HepG2 (cell line): ENCODE measurements at regions not wholly inside any gene's neighbourhood (a gene's known extent, or its start where the extent isn't known, plus 50 kb on each side); places are given as distances from the start of the nearest gene placed in this dataset.
A peak's percentile ranks its signal among the peaks of the same experiment; 100 is the strongest.

Experiments
- ATAC-seq: fragments of 200-7000 bp; cut with Tn5 transposase; 3 replicates; pipeline ENCODE4 v1.9.1; 2020; ENCODE audit warnings: mild to moderate bottlenecking, moderate library complexity
- BruUV-seq: library from RNA; stranded (reverse); fragments of 400-500 nt; replicated peaks from 2 replicates; lab custom pipeline; 2021; lab: Mats Ljungman, UMichigan
- CTCF ChIA-PET: fragments of 300-600 bp; formaldehyde crosslinking; extraction: SDS; loops from one replicate; lab custom pipeline; 2021; ENCODE audit warnings: low total read pairs, inconsistent platforms, low intra/inter-chr PET ratio; lab: Yijun Ruan, JAX
- POLR2A ChIA-PET: fragments of 350-600 bp; sonication (Branson Sonifier 250); formaldehyde crosslinking; loops from one replicate; lab custom pipeline; 2020; ENCODE audit warnings: antibody characterized with exemption, inconsistent platforms; lab: Yijun Ruan, JAX
- DNase-seq: peaks from one replicate; pipeline ENCODE4 v3.0.0-alpha.2; 2015; ENCODE audit warnings: low spot score
- FAIRE-seq: peaks from 3 replicates; lab custom pipeline; 2011; peaks lifted over from hg19 to GRCh38; lab: Jason Lieb, UNC
- H2AFZ ChIP-seq: one replicate; pipeline ENCODE4 v1.6.1; 2011; ENCODE audit warnings: low read length, inconsistent platforms
- H3K27ac ChIP-seq: fragments of 300-600 bp; 3 replicates; pipeline ENCODE4 v1.8.0; 2011; ENCODE audit warnings: mixed run types, mild to moderate bottlenecking, mixed read lengths, low read length, inconsistent platforms; ENCODE audit not compliant: insufficient read depth; ENCODE audit errors: extremely low read length
- H3K27me3 ChIP-seq, 2 experiments: fragments of 200-600 bp in 1 of 2; 2 replicates in 1 of 2; 3 replicates in 1 of 2; pipeline versions ENCODE4 v1.6.0 to v1.8.0; 2011; ENCODE audit warnings: low read length in 2 of 2, mild to moderate bottlenecking in 2 of 2, moderate library complexity in 2 of 2, inconsistent platforms in 1 of 2; ENCODE audit not compliant: insufficient read depth in 2 of 2, control insufficient read depth in 1 of 2
- H3K36me3 ChIP-seq, 2 experiments: fragments of 200-600 bp in 1 of 2; replicated peaks in 1 of 2; 2 replicates in 1 of 2; 3 replicates in 1 of 2; pipeline versions ENCODE4 v1.5.1 to v1.8.0; 2011; ENCODE audit warnings: low read length in 2 of 2, inconsistent platforms in 1 of 2; ENCODE audit not compliant: insufficient read depth in 2 of 2, control insufficient read depth in 1 of 2
- H3K4me1 ChIP-seq: 2 replicates; pipeline ENCODE4 v1.5.1; 2012; ENCODE audit warnings: low read length, inconsistent platforms; ENCODE audit not compliant: insufficient read depth
- H3K4me2 ChIP-seq: 2 replicates; pipeline ENCODE4 v1.6.0; 2011; ENCODE audit warnings: low read depth, low read length, inconsistent platforms
- H3K4me3 ChIP-seq, 3 experiments: fragments of 200-600 bp in 1 of 3; sonication (generic), shearing (Covaris generic) in 1 of 3; replicated peaks in 1 of 3; 2 replicates each; pipeline ENCODE4 v1.5.1; 2011 to 2016; ENCODE audit warnings: low read length in 3 of 3, inconsistent platforms in 2 of 3, low read depth in 2 of 3, mild to moderate bottlenecking in 2 of 3, control low read depth in 1 of 3, mixed read lengths in 1 of 3; ENCODE audit not compliant: insufficient read depth in 1 of 3
- H3K79me2 ChIP-seq: one replicate; pipeline ENCODE4 v1.6.1; 2011; ENCODE audit warnings: low read length, inconsistent platforms; ENCODE audit not compliant: insufficient read depth
- H3K9ac ChIP-seq: 2 replicates; pipeline ENCODE4 v1.6.0; 2011; ENCODE audit warnings: mild to moderate bottlenecking, low read depth, low read length, inconsistent platforms; ENCODE audit not compliant: insufficient read depth
- H3K9me3 ChIP-seq: 2 replicates; pipeline ENCODE4 v1.5.1; 2012; ENCODE audit warnings: mild to moderate bottlenecking, low read length
- H4K20me1 ChIP-seq: 2 replicates; pipeline ENCODE4 v1.6.0; 2011; ENCODE audit warnings: inconsistent platforms, mild to moderate bottlenecking, low read length, moderate library complexity; ENCODE audit not compliant: insufficient read depth
- KDM5B ChIP-seq: sonication (generic); formaldehyde crosslinking; IDR thresholded peaks from 2 replicates; pipeline ENCODE4 v1.4.0; 2020; ENCODE audit warnings: missing genetic modification reagents, mild to moderate bottlenecking, borderline replicate concordance
- MAFG ChIP-seq: sonication (generic); formaldehyde crosslinking; IDR thresholded peaks from 2 replicates; pipeline ENCODE4 v1.5.1; 2020; ENCODE audit warnings: mild to moderate bottlenecking, missing genetic modification reagents
- WGBS: methylation state at CpG from one replicate; pipeline ENCODE4 v1.1.6; 2017; ENCODE audit warnings: low lambda C conversion rate; 5-methylcytosine and 5-hydroxymethylcytosine counted together
- in situ Hi-C: cut with HindIII; loops from 2 replicates; pipeline ENCODE4 v1.10.0; 2017; ENCODE audit warnings: low pct_unique_long_range_greater_than_20kb; ENCODE audit not compliant: extremely low pct_ligation_motif_present
- intact Hi-C: fragments of 100-400 bp; cut with micrococcal nuclease; formaldehyde crosslinking; loops from one replicate; pipeline ENCODE4 v1.10.0; 2022; ENCODE audit not compliant: unreplicated experiment
- TF ChIP-seq, protein P1 (sequence below): sonication (generic); formaldehyde crosslinking; conservative IDR thresholded peaks from 2 replicates; pipeline ENCODE4 v1.8.1; 2023; ENCODE audit warnings: missing genetic modification reagents
- TF ChIP-seq, protein P2 (sequence below): sonication (generic); formaldehyde crosslinking; IDR thresholded peaks from 2 replicates; pipeline ENCODE4 v1.5.0; 2020; ENCODE audit warnings: missing genetic modification reagents
- TF ChIP-seq, protein P3 (sequence below): sonication (generic); formaldehyde crosslinking; IDR thresholded peaks from 2 replicates; pipeline ENCODE4 v1.8.1; 2022; ENCODE audit warnings: mild to moderate bottlenecking, missing genetic modification reagents
- TF ChIP-seq, protein P4 (sequence below): sonication (generic); formaldehyde crosslinking; IDR thresholded peaks from 2 replicates; pipeline ENCODE4 v1.9.0; 2021; ENCODE audit warnings: mild to moderate bottlenecking, missing genetic modification reagents

DNA sequence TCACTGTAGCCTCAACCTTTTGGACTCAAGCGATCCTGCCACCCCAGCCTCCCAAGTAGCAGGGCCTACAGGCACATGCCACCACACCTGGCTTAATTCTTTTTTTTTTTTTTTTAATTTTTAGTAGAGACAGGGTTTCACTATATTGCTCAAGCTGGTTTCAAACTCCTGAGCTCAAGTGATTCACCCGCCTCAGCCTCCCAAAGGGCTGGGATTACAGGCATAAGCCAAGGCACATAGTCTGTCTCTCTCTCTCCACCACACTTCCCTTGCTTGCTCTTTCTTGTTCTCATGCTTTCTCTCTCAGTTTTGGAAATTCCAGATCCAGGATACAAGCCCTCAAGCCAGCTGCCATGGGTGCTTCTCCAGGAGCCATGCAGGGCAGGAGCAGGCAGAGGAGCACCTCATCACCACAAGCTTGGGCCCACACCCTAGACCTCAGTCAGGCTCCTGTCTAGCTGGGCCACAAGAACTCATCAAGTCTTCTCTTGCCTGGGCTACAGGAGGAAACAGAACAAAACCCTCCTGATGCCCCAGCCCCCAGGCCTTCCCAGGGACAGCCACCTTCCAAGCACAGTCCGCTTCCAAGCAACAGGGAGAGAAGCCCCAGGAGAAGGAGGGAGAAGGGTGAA, 145.3 kb upstream of the LPP start:
- Histone ChIP-seq H3K4me2 (no peak overlapping the region), H3K4me1 (peaks cover 44% of the 10 kb centered on the region), H3K27ac (no peak overlapping the region), H3K27me3 (no peaks in the 10 kb centered on the region), H4K20me1 (no peaks in the 10 kb centered on the region), H3K36me3 (no peaks in the 10 kb centered on the region), H2AFZ (no peak overlapping the region), H3K9ac (no peak overlapping the region), H3K79me2 (no peaks in the 10 kb centered on the region), H3K9me3 (peaks cover 16% of the 10 kb centered on the region; the same call in 1 of the 2 replicates), H3K4me3 (no peak overlapping the region)
- 92% methylated on average over 2 of the region's 3 CpGs for WGBS
- ATAC-seq (no peak), FAIRE-seq (no peak), DNase-seq (no peak)
- CTCF ChIA-PET: no interaction called here
- TF ChIP-seq, protein P1, sequence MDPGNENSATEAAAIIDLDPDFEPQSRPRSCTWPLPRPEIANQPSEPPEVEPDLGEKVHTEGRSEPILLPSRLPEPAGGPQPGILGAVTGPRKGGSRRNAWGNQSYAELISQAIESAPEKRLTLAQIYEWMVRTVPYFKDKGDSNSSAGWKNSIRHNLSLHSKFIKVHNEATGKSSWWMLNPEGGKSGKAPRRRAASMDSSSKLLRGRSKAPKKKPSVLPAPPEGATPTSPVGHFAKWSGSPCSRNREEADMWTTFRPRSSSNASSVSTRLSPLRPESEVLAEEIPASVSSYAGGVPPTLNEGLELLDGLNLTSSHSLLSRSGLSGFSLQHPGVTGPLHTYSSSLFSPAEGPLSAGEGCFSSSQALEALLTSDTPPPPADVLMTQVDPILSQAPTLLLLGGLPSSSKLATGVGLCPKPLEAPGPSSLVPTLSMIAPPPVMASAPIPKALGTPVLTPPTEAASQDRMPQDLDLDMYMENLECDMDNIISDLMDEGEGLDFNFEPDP (CRISPR knock-in tag): 0 out of 2 replicates have a peak, but pooled peaks have one; percentile 19
- TF ChIP-seq, protein P2, sequence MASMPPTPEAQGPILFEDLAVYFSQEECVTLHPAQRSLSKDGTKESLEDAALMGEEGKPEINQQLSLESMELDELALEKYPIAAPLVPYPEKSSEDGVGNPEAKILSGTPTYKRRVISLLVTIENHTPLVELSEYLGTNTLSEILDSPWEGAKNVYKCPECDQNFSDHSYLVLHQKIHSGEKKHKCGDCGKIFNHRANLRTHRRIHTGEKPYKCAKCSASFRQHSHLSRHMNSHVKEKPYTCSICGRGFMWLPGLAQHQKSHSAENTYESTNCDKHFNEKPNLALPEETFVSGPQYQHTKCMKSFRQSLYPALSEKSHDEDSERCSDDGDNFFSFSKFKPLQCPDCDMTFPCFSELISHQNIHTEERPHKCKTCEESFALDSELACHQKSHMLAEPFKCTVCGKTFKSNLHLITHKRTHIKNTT (CRISPR knock-in tag): no peak
- BruUV-seq: no TSS peak
- in situ Hi-C loops: loop anchor here (10.0 kb wide), 1 partner anchor 264 kb away; the partner anchor contains the start of gene BCL6
- POLR2A ChIA-PET: interaction anchor here (0.6 kb wide), 1 partner anchor 13 kb away, joined by 3 read pairs; no protein-coding TSS in a partner anchor
- intact Hi-C loops: loop anchor here (10.0 kb wide), 1 partner anchor 94 kb away; no protein-coding TSS in a partner anchor

DNA sequence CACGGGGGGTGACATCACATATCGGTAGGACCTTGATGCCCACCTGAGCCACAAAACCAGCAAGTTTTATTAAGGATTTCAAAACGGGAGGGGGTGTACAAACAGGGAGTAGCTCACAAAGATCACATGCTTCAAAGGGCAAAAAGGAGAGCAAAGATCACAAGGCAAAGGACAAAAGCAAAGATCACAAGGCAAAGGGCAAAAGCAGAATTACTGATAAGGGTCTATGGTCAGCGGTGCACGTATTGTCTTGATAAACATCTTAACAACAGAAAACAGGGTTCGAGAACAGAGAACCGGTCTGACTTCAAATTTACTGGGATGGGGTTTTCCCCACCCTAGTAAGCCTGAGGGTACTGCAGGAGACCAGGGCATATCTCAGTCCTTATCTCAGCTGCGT, 143.5 kb upstream of the LPP start:
- WGBS: 79% methylated on average over 8 of the region's 8 CpGs
- no peaks in the 10 kb centered on the region for H4K20me1 ChIP-seq
- ChIA-PET POLR2A (no interaction called here), CTCF (no interaction called here)
- no peak overlapping the region for H3K27ac ChIP-seq
- peaks cover 16% of the 10 kb centered on the region; the same call in 1 of the 2 replicates for H3K9me3 ChIP-seq
- H2AFZ ChIP-seq: no peak overlapping the region
- FAIRE-seq (no peak), DNase-seq (no peak), ATAC-seq (no peak)
- no TSS peak for BruUV-seq
- H3K4me3 ChIP-seq: no peak overlapping the region
- no peaks in the 10 kb centered on the region for H3K36me3 ChIP-seq
- in situ Hi-C loops: no loop called here
- H3K9ac ChIP-seq: no peak overlapping the region
- intact Hi-C loops: no loop called here
- H3K4me1 ChIP-seq: peaks cover 32% of the 10 kb centered on the region
- H3K4me2 ChIP-seq: no peak overlapping the region
- no peaks in the 10 kb centered on the region for H3K79me2 ChIP-seq
- no peaks in the 10 kb centered on the region for H3K27me3 ChIP-seq
- TF ChIP-seq, protein P3, sequence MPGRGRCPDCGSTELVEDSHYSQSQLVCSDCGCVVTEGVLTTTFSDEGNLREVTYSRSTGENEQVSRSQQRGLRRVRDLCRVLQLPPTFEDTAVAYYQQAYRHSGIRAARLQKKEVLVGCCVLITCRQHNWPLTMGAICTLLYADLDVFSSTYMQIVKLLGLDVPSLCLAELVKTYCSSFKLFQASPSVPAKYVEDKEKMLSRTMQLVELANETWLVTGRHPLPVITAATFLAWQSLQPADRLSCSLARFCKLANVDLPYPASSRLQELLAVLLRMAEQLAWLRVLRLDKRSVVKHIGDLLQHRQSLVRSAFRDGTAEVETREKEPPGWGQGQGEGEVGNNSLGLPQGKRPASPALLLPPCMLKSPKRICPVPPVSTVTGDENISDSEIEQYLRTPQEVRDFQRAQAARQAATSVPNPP (CRISPR knock-in tag): no peak
- TF ChIP-seq MAFG (no peak), KDM5B (no peak)
- TF ChIP-seq, protein P4, sequence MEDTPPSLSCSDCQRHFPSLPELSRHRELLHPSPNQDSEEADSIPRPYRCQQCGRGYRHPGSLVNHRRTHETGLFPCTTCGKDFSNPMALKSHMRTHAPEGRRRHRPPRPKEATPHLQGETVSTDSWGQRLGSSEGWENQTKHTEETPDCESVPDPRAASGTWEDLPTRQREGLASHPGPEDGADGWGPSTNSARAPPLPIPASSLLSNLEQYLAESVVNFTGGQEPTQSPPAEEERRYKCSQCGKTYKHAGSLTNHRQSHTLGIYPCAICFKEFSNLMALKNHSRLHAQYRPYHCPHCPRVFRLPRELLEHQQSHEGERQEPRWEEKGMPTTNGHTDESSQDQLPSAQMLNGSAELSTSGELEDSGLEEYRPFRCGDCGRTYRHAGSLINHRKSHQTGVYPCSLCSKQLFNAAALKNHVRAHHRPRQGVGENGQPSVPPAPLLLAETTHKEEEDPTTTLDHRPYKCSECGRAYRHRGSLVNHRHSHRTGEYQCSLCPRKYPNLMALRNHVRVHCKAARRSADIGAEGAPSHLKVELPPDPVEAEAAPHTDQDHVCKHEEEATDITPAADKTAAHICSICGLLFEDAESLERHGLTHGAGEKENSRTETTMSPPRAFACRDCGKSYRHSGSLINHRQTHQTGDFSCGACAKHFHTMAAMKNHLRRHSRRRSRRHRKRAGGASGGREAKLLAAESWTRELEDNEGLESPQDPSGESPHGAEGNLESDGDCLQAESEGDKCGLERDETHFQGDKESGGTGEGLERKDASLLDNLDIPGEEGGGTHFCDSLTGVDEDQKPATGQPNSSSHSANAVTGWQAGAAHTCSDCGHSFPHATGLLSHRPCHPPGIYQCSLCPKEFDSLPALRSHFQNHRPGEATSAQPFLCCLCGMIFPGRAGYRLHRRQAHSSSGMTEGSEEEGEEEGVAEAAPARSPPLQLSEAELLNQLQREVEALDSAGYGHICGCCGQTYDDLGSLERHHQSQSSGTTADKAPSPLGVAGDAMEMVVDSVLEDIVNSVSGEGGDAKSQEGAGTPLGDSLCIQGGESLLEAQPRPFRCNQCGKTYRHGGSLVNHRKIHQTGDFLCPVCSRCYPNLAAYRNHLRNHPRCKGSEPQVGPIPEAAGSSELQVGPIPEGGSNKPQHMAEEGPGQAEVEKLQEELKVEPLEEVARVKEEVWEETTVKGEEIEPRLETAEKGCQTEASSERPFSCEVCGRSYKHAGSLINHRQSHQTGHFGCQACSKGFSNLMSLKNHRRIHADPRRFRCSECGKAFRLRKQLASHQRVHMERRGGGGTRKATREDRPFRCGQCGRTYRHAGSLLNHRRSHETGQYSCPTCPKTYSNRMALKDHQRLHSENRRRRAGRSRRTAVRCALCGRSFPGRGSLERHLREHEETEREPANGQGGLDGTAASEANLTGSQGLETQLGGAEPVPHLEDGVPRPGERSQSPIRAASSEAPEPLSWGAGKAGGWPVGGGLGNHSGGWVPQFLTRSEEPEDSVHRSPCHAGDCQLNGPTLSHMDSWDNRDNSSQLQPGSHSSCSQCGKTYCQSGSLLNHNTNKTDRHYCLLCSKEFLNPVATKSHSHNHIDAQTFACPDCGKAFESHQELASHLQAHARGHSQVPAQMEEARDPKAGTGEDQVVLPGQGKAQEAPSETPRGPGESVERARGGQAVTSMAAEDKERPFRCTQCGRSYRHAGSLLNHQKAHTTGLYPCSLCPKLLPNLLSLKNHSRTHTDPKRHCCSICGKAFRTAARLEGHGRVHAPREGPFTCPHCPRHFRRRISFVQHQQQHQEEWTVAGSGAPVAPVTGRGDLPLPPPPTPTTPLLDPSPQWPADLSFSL (CRISPR knock-in tag): no peak
